PFSK-1 (cell line): ENCODE measurements at regions not wholly inside any gene's neighbourhood (a gene's known extent, or its start where the extent isn't known, plus 50 kb on each side); places are given as distances from the start of the nearest gene placed in this dataset.

Experiments used
- POLR2AphosphoS5 ChIP-seq: IDR thresholded peaks from 2 replicates; pipeline ENCODE4 v1.6.1; 2012; ENCODE audit warnings: low read depth, mild to moderate bottlenecking, control low read depth, low read length, moderate library complexity
- SIN3A ChIP-seq: IDR thresholded peaks from 2 replicates; pipeline ENCODE4 v1.6.1; 2012; ENCODE audit warnings: mild to moderate bottlenecking, low read length, moderate library complexity, borderline replicate concordance; ENCODE audit not compliant: insufficient read depth

DNA sequence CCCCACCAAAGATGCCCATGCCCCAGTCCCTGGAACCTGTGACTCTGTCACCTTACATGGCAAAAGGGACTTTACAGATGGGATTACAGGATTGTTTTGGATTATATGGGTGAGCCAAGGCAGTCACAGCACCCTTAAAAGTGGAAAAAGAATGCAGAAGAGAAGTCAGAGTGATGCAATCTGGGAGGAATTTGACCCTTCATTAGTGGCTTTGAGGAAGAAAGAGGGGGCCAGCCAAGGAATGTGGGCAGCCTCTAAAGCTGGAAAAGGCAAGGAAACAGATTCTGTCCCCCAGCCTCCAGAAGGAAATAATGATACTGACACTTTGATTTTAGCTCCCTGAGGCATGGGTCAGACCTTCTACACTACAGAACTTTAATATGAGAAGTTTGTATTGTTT lies 257.3 kb upstream of the ISX start:
- TF ChIP-seq SIN3A, result no peak
- no peak for TF ChIP-seq POLR2AphosphoS5
